DOHH2 (cell line): ENCODE measurements at regions not wholly inside any gene's neighbourhood (a gene's known extent, or its start where the extent isn't known, plus 50 kb on each side); places are given as distances from the start of the nearest gene placed in this dataset.

Source experiments
- H3F3A ChIP-seq: fragments of 200-600 bp; sonication (generic), shearing (Covaris generic); 2 replicates; pipeline ENCODE4 v1.6.0; 2016; ENCODE audit warnings: antibody characterized with exemption, mild to moderate bottlenecking; ENCODE audit not compliant: control insufficient read depth, insufficient read depth
- H3K27ac ChIP-seq: fragments of 200-600 bp; sonication (generic); 2 replicates; pipeline ENCODE4 v1.5.1; 2014; ENCODE audit warnings: low read depth, mild to moderate bottlenecking, low read length, moderate library complexity
- H3K27me3 ChIP-seq: fragments of 200-600 bp; sonication (generic); 2 replicates; pipeline ENCODE4 v1.6.1; 2014; ENCODE audit warnings: mild to moderate bottlenecking, low read length, mixed read lengths; ENCODE audit not compliant: control insufficient read depth
- H3K36me3 ChIP-seq: fragments of 200-600 bp; sonication (generic); 2 replicates; pipeline ENCODE4 v1.6.1; 2014; ENCODE audit warnings: mild to moderate bottlenecking, low read length, moderate library complexity, mixed read lengths; ENCODE audit not compliant: control insufficient read depth
- H3K4me1 ChIP-seq: fragments of 200-600 bp; sonication (generic); 2 replicates; pipeline ENCODE4 v1.6.1; 2014; ENCODE audit warnings: mild to moderate bottlenecking, low read length, mixed read lengths; ENCODE audit not compliant: control insufficient read depth
- H3K4me2 ChIP-seq: fragments of 200-600 bp; sonication (generic); 2 replicates; pipeline ENCODE4 v1.6.0; 2014; ENCODE audit warnings: mild to moderate bottlenecking, low read length, moderate library complexity
- H3K4me3 ChIP-seq: fragments of 200-600 bp; sonication (generic); 2 replicates; pipeline ENCODE4 v1.5.1; 2014; ENCODE audit warnings: mild to moderate bottlenecking, low read length, mixed read lengths
- H3K79me2 ChIP-seq: fragments of 200-600 bp; sonication (generic); 2 replicates; pipeline ENCODE4 v1.6.1; 2014; ENCODE audit warnings: mild to moderate bottlenecking, low read length, mixed read lengths; ENCODE audit not compliant: control insufficient read depth
- H3K9me2 ChIP-seq: fragments of 200-600 bp; sonication (generic); replicated peaks from 2 replicates; pipeline ENCODE4 v1.6.1; 2014; ENCODE audit warnings: mild to moderate bottlenecking, low read length, mixed read lengths; ENCODE audit not compliant: control insufficient read depth
- H3K9me3 ChIP-seq: fragments of 200-600 bp; sonication (generic); 2 replicates; pipeline ENCODE4 v1.6.1; 2014; ENCODE audit warnings: antibody characterized with exemption, low read length, mixed read lengths; ENCODE audit not compliant: control insufficient read depth, insufficient read depth
- H4K20me1 ChIP-seq: fragments of 200-600 bp; sonication (generic); 2 replicates; pipeline ENCODE4 v1.6.0; 2014; ENCODE audit warnings: low read depth, mild to moderate bottlenecking, antibody characterized with exemption, low read length, moderate library complexity; ENCODE audit not compliant: control insufficient read depth, insufficient read depth
- EZH2phosphoT487 ChIP-seq: fragments of 200-600 bp; sonication (generic); IDR thresholded peaks from 2 replicates; pipeline ENCODE4 v1.6.1; 2017; ENCODE audit warnings: borderline replicate concordance, mild to moderate bottlenecking, antibody characterized with exemption, low read length, moderate library complexity, mixed read lengths
- TF ChIP-seq, protein P1 (sequence below): fragments of 200-600 bp; sonication (generic); IDR thresholded peaks from one replicate; pipeline ENCODE4 v1.5.1; 2014; ENCODE audit warnings: antibody characterized with exemption, mild to moderate bottlenecking, low read depth, low read length; ENCODE audit not compliant: poor library complexity, severe bottlenecking

DNA sequence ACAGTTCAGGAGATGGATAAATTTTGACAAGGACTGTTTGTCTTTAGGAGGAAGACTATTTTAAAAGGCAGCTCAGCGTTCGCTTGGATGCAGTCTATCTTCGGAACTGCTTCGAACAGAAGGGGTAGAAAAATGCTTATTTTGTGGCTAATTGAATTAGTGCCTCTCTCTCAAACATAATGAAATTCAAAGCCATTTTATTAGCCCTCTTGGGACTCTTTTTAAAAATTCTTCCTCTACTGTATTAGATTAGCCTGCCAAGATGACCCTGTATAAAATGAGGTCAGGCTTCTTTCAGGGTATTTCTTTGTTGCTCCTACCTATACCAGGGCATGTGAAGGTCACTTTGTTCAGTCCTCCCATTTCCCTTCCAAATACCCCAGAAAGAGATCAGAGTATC is 379.2 kb upstream of the NFE2L3 start:
- H3K36me3 ChIP-seq = no peaks in the 10 kb centered on the region
- no peaks in the 10 kb centered on the region for H3F3A ChIP-seq
- 0 out of 2 replicates have a peak, but pooled peaks cover 2% of the 10 kb centered on the region for H3K27me3 ChIP-seq
- H3K27ac ChIP-seq = no peak overlapping the region
- H3K9me2 ChIP-seq = no peaks in the 10 kb centered on the region
- H3K9me3 ChIP-seq = no peaks in the 10 kb centered on the region
- H3K4me1 ChIP-seq = no peaks in the 10 kb centered on the region
- H3K4me3 ChIP-seq = no peak overlapping the region
- H3K4me2 ChIP-seq = no peak overlapping the region
- TF ChIP-seq EZH2phosphoT487 = no peak
- TF ChIP-seq, protein P1, sequence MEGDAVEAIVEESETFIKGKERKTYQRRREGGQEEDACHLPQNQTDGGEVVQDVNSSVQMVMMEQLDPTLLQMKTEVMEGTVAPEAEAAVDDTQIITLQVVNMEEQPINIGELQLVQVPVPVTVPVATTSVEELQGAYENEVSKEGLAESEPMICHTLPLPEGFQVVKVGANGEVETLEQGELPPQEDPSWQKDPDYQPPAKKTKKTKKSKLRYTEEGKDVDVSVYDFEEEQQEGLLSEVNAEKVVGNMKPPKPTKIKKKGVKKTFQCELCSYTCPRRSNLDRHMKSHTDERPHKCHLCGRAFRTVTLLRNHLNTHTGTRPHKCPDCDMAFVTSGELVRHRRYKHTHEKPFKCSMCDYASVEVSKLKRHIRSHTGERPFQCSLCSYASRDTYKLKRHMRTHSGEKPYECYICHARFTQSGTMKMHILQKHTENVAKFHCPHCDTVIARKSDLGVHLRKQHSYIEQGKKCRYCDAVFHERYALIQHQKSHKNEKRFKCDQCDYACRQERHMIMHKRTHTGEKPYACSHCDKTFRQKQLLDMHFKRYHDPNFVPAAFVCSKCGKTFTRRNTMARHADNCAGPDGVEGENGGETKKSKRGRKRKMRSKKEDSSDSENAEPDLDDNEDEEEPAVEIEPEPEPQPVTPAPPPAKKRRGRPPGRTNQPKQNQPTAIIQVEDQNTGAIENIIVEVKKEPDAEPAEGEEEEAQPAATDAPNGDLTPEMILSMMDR = no peak
- no peaks in the 10 kb centered on the region for H4K20me1 ChIP-seq
- H3K79me2 ChIP-seq = no peaks in the 10 kb centered on the region

DNA sequence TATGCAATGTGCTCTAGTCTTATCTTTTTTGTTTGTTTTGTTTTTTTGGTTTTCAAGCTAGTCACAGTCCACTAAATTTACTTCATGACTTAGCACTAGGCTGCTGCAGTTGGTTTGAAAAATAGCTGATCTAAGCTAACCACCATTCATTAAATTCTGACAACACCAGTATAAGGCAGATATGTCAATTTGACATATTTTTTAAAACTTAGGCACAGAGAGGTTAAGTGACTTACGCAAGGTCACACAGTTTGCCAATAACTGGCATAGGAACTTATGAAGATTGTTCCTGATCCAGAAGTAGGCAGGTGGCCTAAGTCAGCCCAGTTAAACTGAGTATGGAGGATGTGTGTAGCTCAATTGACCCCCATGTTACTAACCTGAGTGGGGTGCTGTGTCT is 377.3 kb upstream of the NFE2L3 start:
- no peaks in the 10 kb centered on the region for H3K4me1 ChIP-seq
- no peaks in the 10 kb centered on the region for H3K9me3 ChIP-seq
- no peak overlapping the region for H3K4me2 ChIP-seq
- no peaks in the 10 kb centered on the region for H3K79me2 ChIP-seq
- no peaks in the 10 kb centered on the region for H3K36me3 ChIP-seq
- no peaks in the 10 kb centered on the region for H3K9me2 ChIP-seq
- no peak overlapping the region for H3K4me3 ChIP-seq
- H3K27ac ChIP-seq = no peak overlapping the region
- no peaks in the 10 kb centered on the region for H3F3A ChIP-seq
- H3K27me3 ChIP-seq = peaks cover 3% of the 10 kb centered on the region; the same call in 1 of the 2 replicates
- no peak for TF ChIP-seq EZH2phosphoT487
- TF ChIP-seq, protein P1 = no peak
- H4K20me1 ChIP-seq = no peaks in the 10 kb centered on the region

DNA sequence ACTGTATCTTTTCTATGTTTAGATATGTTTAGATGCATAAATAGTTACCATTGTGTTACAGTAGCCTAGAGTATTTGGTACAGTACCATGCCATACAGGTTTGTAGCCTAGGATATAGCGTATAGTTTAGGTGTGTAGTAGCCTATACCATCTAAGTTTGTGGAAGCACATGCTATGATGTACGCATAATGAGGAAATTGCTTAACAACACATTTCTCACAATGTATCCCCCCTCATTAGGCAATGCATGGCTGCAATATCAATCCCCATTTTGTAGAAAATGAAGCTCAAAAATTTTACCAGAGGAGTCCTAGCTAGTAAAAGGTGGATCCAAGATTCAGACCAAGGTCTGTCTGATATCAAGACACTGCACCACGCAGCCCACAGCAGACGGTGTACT is 376.4 kb upstream of the NFE2L3 start:
- Histone ChIP-seq H3K9me2 (no peaks in the 10 kb centered on the region), H3K4me2 (no peak overlapping the region), H3K4me3 (no peak overlapping the region), H3K4me1 (no peaks in the 10 kb centered on the region), H3F3A (no peaks in the 10 kb centered on the region), H3K36me3 (no peaks in the 10 kb centered on the region), H3K27me3 (peaks cover 3% of the 10 kb centered on the region; the same call in 1 of the 2 replicates), H3K27ac (no peak overlapping the region), H3K9me3 (no peaks in the 10 kb centered on the region), H3K79me2 (no peaks in the 10 kb centered on the region), H4K20me1 (no peaks in the 10 kb centered on the region)
- TF ChIP-seq, protein P1 = no peak
- TF ChIP-seq EZH2phosphoT487 = no peak
